Mucosa of descending colon (tissue), 3 donors: ENCODE measurements at regions not wholly inside any gene's neighbourhood (a gene's known extent, or its start where the extent isn't known, plus 50 kb on each side); places are given as distances from the start of the nearest gene placed in this dataset.

Experiments used
- ATAC-seq: fragments of 200-7000 bp; cut with Tn5 transposase; one replicate; pipeline ENCODE4 v1.9.1; 2020; ENCODE audit warnings: mild to moderate bottlenecking, moderate library complexity
- DNase-seq, 3 donors: peaks; one replicate each; pipeline ENCODE4 v3.0.0-alpha.2; 2020
- H3K36me3 ChIP-seq: fragments of 200-600 bp; one replicate; pipeline ENCODE4 v1.8.0; 2021; ENCODE audit warnings: low read depth, mild to moderate bottlenecking
- H3K4me1 ChIP-seq: fragments of 200-600 bp; one replicate; pipeline ENCODE4 v1.8.0; 2021; ENCODE audit warnings: low read depth, mild to moderate bottlenecking
- H3K4me3 ChIP-seq: fragments of 200-600 bp; one replicate; pipeline ENCODE4 v1.8.0; 2021; ENCODE audit warnings: mild to moderate bottlenecking
- H3K9me3 ChIP-seq: fragments of 200-600 bp; one replicate; pipeline ENCODE4 v1.8.0; 2021; ENCODE audit warnings: mild to moderate bottlenecking
- intact Hi-C, 2 donors: fragments of 100-400 bp; cut with DNase I in 1 of 2; cut with micrococcal nuclease in 1 of 2; formaldehyde crosslinking; loops; one replicate each; pipeline versions ENCODE4 v1.11.0 to v1.11.1; 2022; cut with DNase I, micrococcal nuclease
- TF ChIP-seq, protein P1 (sequence below): fragments of 200-600 bp; IDR thresholded peaks from one replicate; pipeline ENCODE4 v1.8.0; 2022; ENCODE audit warnings: antibody characterized with exemption, mild to moderate bottlenecking
- donor health status: DM: no; HTN: no; CAD: no; lungs with moderate emphysema.
- donor health status: DM: no; HTN: no; CAD: no.
- donor health status: DM: no; HTN: yes; CAD: no.

DNA sequence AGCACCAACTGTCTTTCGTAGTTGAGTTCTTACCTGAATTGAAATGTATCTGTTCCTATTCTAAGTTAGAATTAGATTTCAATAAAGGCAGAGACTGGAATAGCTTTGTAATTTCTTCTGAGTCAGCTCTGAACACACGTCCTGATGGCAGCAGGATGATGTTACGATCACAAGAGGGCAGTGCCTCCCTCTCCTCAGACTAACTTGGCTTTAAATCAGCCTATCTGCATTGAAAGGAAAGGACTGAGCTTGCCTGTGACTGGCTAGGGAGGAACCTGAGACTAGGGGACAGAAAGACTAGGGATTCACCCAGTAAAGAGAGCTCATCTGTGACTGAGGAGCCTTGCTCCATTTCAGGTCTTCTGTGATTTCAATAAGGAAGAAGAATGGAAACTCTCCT, 323.7 kb upstream of the OR4E1 start:
- no peaks in the 10 kb centered on the region for H3K4me1 ChIP-seq
- H3K36me3 ChIP-seq = no peaks in the 10 kb centered on the region
- H3K9me3 ChIP-seq = no peaks in the 10 kb centered on the region
- TF ChIP-seq, protein P1, sequence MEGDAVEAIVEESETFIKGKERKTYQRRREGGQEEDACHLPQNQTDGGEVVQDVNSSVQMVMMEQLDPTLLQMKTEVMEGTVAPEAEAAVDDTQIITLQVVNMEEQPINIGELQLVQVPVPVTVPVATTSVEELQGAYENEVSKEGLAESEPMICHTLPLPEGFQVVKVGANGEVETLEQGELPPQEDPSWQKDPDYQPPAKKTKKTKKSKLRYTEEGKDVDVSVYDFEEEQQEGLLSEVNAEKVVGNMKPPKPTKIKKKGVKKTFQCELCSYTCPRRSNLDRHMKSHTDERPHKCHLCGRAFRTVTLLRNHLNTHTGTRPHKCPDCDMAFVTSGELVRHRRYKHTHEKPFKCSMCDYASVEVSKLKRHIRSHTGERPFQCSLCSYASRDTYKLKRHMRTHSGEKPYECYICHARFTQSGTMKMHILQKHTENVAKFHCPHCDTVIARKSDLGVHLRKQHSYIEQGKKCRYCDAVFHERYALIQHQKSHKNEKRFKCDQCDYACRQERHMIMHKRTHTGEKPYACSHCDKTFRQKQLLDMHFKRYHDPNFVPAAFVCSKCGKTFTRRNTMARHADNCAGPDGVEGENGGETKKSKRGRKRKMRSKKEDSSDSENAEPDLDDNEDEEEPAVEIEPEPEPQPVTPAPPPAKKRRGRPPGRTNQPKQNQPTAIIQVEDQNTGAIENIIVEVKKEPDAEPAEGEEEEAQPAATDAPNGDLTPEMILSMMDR = no peak
- ATAC-seq = peak; percentile 52
- peak in 1 of 3 donors; percentile 11 for DNase-seq
- intact Hi-C loops = no loop called here
- H3K4me3 ChIP-seq = no peak overlapping the region

GRCh38 chr14:21995332-21995731, 321.7 kb upstream of the OR4E1 start:
- Histone ChIP-seq H3K36me3 (no peaks in the 10 kb centered on the region), H3K9me3 (no peaks in the 10 kb centered on the region), H3K4me3 (no peak overlapping the region), H3K4me1 (no peaks in the 10 kb centered on the region)
- DNase-seq (no peak), ATAC-seq (no peak)
- TF ChIP-seq, protein P1 = no peak
- intact Hi-C loops = no loop called here

DNA sequence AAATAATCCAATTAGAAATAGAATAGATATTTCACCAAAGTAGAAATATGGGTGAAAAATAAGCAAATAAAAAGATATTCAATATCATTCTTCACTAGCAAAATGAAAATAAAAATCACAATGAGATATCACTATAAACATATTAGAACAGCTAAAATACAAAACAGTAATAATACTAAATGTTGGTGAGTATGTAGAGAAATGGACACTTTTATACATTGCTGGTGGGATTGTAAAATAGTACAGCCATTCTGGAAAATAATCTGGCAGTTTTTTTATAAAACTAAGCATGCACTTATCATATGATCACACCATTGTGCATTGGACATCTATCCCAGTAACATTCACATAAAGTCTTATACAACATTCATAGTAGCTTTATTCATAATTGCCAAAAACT, 320.2 kb upstream of the OR4E1 start:
- DNase-seq = no peak
- intact Hi-C loops = no loop called here
- TF ChIP-seq, protein P1 = no peak
- H3K9me3 ChIP-seq = no peaks in the 10 kb centered on the region
- H3K4me3 ChIP-seq = no peak overlapping the region
- no peaks in the 10 kb centered on the region for H3K4me1 ChIP-seq
- no peaks in the 10 kb centered on the region for H3K36me3 ChIP-seq
- no peak for ATAC-seq

DNA sequence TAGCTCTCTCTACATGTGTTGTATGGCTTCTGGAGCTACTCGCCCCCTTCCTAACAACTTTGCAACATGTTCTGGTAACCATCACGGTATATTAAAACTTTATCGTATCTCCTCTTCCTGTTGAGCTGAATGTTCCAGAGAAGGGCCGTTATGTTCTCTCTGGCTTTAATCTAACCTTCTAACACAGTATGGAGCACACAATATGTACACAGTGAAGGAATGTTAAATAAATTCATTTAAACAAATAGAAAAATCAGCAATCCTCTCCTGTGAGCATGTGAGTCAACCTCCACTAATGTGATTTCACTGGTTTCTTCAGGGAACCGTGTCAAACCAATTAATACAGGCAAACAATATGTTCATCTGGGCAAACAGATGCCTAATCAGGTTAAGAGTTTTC, 319.5 kb upstream of the OR4E1 start:
- Histone ChIP-seq H3K4me1 (no peaks in the 10 kb centered on the region), H3K9me3 (no peaks in the 10 kb centered on the region), H3K36me3 (no peaks in the 10 kb centered on the region), H3K4me3 (no peak overlapping the region)
- ATAC-seq (no peak), DNase-seq (no peak)
- intact Hi-C loops = no loop called here
- TF ChIP-seq, protein P1 = no peak

DNA sequence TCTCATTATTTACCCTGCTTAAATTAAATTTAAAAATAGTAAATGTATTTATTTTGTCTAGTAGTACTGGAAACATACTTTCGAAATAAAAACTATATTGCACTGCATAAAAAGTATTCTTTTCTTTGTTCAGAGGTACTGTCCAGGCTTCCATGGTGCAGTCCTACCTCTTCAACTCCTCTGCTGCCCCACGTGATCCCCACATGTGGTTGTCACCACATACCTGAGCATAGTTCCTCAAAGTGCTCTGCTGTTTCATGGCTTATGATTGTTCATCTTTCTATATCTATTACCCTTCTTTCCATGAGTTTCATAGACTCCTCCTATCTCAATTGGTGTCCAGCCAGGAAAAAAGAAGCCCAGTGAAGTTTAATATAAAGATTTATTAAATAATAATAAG, 317.5 kb upstream of the OR4E1 start:
- no peaks in the 10 kb centered on the region for H3K9me3 ChIP-seq
- no peak overlapping the region for H3K4me3 ChIP-seq
- DNase-seq = no peak
- no peak for ATAC-seq
- H3K36me3 ChIP-seq = no peaks in the 10 kb centered on the region
- TF ChIP-seq, protein P1 = no peak
- intact Hi-C loops = no loop called here
- H3K4me1 ChIP-seq = no peaks in the 10 kb centered on the region

DNA sequence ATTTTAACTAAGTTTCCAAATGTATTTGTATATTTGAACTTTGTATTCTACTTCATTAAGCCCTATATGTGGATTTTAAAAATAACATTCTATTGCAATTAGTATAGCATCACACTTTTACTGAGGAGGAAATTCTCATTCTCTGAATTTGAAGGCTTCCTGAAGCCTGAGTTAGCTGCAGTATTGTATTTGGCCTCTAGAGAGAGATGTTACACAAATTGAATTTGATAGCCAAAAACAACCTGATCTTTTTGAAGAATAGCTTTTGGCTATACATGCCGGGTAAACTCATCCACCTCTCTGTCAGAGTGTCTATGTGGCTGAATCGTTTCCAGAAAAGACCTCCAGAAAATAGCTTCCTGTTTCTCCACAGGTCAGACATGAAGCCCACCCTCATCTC, 316.5 kb upstream of the OR4E1 start:
- no peak for DNase-seq
- no peak for ATAC-seq
- H3K4me1 ChIP-seq = no peaks in the 10 kb centered on the region
- no peaks in the 10 kb centered on the region for H3K36me3 ChIP-seq
- intact Hi-C loops = no loop called here
- TF ChIP-seq, protein P1 = no peak
- no peak overlapping the region for H3K4me3 ChIP-seq
- H3K9me3 ChIP-seq = no peaks in the 10 kb centered on the region
